ENCODE measurements at regions not wholly inside any gene's neighbourhood (a gene's known extent, or its start where the extent isn't known, plus 50 kb on each side); places are given as distances from the start of the nearest gene placed in this dataset.

DNA sequence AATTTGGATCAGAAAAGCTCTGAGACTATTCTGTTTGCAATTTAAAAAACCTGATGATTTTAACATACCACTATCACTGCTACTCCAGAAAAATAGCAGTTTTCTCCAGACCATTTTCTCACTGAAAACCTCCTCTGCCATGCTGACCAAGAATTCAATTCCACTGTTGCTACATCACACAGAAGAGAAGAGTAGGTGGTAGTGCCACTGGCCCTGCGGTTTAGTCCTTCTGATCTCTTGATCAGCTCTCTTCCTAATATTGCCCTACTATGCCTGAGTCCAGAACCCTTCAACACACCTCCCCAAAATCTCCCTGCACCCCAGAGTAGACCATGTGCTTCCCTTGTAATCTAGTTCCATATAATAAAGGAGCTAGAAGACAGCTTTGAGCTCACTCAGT lies 55.8 kb upstream of the HS3ST1 start:
- no peak overlapping the region for H3K27ac ChIP-seq
- DNase-seq (ENCODE audit: low read depth in 1 of 2, low spot score in 1 of 2) (no peak), FAIRE-seq (no peak), ATAC-seq (no peak)
- 0 out of 3 replicates have a peak, but pooled peaks cover 4% of the 10 kb centered on the region for H3K4me1 ChIP-seq
- ChIA-PET CTCF (interaction anchor here (1.6 kb wide), 1 partner anchor 55 kb away, joined by 4 read pairs; the partner anchor contains the start of gene HS3ST1), POLR2A (no interaction called here)
- H3K9me3 ChIP-seq: no peaks in the 10 kb centered on the region
- TF ChIP-seq ZFP36 (IDR thresholded peaks at IDR 0.05; ENCODE audit: borderline replicate concordance, partially characterized antibody): no peak
- TF ChIP-seq, protein P1, sequence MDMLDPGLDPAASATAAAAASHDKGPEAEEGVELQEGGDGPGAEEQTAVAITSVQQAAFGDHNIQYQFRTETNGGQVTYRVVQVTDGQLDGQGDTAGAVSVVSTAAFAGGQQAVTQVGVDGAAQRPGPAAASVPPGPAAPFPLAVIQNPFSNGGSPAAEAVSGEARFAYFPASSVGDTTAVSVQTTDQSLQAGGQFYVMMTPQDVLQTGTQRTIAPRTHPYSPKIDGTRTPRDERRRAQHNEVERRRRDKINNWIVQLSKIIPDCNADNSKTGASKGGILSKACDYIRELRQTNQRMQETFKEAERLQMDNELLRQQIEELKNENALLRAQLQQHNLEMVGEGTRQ (IDR thresholded peaks at IDR 0.05): no peak
- no peak for TF ChIP-seq FOSL2 (IDR thresholded peaks at IDR 0.05)
- TF ChIP-seq FOSL2 (CRISPR knock-in tag; IDR thresholded peaks at IDR 0.05): no peak
- TF ChIP-seq FOSB (CRISPR knock-in tag; IDR thresholded peaks at IDR 0.05): no peak
- no peak for TF ChIP-seq CHD4 (IDR thresholded peaks at IDR 0.05; ENCODE audit: borderline replicate concordance)
- no peak for TF ChIP-seq FOXS1 (CRISPR knock-in tag; IDR thresholded peaks at IDR 0.05)
- TF ChIP-seq ESRRA (IDR thresholded peaks at IDR 0.05; ENCODE audit: borderline replicate concordance, low read length): no peak
- no peak overlapping the region for H3K4me3 ChIP-seq
- H3K4me2 ChIP-seq: no peak overlapping the region
- 67% methylated on average over 1 of the region's 1 CpG for WGBS (ENCODE audit: missing lambda C conversion rate)

DNA sequence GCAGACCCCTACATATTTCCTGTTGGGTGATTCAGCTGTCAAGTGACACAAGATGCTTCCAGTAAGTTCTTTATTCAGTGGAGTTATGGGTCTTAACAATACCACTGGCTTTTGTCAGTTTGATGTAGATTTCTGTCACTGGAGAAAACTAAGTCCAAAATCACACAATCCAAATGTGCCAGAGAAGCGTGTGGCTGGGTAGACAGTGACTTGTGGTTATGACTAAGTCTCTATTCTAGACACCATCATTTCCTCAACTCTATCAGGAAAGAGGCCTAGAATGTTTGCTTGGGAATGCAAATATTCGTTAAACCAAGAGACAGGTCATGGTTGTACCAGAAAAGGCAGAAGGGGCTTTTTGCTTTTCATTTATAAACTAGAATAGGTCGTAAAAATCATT lies 54.4 kb upstream of the HS3ST1 start:
- 25% methylated on average over 3 of the region's 3 CpGs for WGBS (ENCODE audit: missing lambda C conversion rate)
- Histone ChIP-seq H3K4me3 (no peak overlapping the region), H3K4me2 (no peak overlapping the region), H3K27ac (no peak overlapping the region), H3K9me3 (no peaks in the 10 kb centered on the region), H3K4me1 (0 out of 3 replicates have a peak, but pooled peaks cover 4% of the 10 kb centered on the region)
- POLR2A ChIA-PET: no interaction called here
- FAIRE-seq (no peak), DNase-seq (ENCODE audit: low read depth in 1 of 2, low spot score in 1 of 2) (no peak), ATAC-seq (no peak)
- CTCF ChIA-PET: interaction anchor here (1.6 kb wide), 1 partner anchor 54 kb away, joined by 4 read pairs; the partner anchor contains the start of gene HS3ST1
- TF ChIP-seq, protein P2, sequence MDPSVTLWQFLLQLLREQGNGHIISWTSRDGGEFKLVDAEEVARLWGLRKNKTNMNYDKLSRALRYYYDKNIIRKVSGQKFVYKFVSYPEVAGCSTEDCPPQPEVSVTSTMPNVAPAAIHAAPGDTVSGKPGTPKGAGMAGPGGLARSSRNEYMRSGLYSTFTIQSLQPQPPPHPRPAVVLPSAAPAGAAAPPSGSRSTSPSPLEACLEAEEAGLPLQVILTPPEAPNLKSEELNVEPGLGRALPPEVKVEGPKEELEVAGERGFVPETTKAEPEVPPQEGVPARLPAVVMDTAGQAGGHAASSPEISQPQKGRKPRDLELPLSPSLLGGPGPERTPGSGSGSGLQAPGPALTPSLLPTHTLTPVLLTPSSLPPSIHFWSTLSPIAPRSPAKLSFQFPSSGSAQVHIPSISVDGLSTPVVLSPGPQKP (IDR thresholded peaks at IDR 0.05; ENCODE audit: low read depth, low read length): no peak
- TF ChIP-seq HOXB5 (CRISPR knock-in tag; IDR thresholded peaks at IDR 0.05): no peak
- no peak for TF ChIP-seq EP300 (IDR thresholded peaks at IDR 0.05)
- no peak for TF ChIP-seq HDAC2 (IDR thresholded peaks at IDR 0.05)
- TF ChIP-seq KDM1A (IDR thresholded peaks at IDR 0.05; ENCODE audit: low read depth): no peak
- TF ChIP-seq ZFP36 (IDR thresholded peaks at IDR 0.05; ENCODE audit: borderline replicate concordance, partially characterized antibody): no peak
- no peak for TF ChIP-seq MAFK (IDR thresholded peaks at IDR 0.05; ENCODE audit: partially characterized antibody)
- no peak for TF ChIP-seq BHLHE40 (IDR thresholded peaks at IDR 0.05; ENCODE audit: low read depth, low read length)
- TF ChIP-seq CHD4 (IDR thresholded peaks at IDR 0.05; ENCODE audit: borderline replicate concordance): no peak
- TF ChIP-seq MYC (IDR thresholded peaks at IDR 0.05; ENCODE audit: borderline replicate concordance, low read length): no peak
- no peak for TF ChIP-seq HEYL (CRISPR knock-in tag; IDR thresholded peaks at IDR 0.05)
- no peak for TF ChIP-seq GATA3 (IDR thresholded peaks at IDR 0.05; ENCODE audit: borderline replicate concordance)
- TF ChIP-seq FOSB (CRISPR knock-in tag; IDR thresholded peaks at IDR 0.05): no peak
- no peak for TF ChIP-seq ESRRA (IDR thresholded peaks at IDR 0.05; ENCODE audit: borderline replicate concordance, low read length)
- TF ChIP-seq MAZ (IDR thresholded peaks at IDR 0.05; ENCODE audit: borderline replicate concordance, low read depth, low read length): no peak
- TF ChIP-seq ZNF302 (CRISPR knock-in tag; IDR thresholded peaks at IDR 0.05): no peak
- no peak for TF ChIP-seq TP53 (CRISPR knock-in tag; IDR thresholded peaks at IDR 0.05)
- TF ChIP-seq EHMT2 (IDR thresholded peaks at IDR 0.05; ENCODE audit: low read depth): no peak

DNA sequence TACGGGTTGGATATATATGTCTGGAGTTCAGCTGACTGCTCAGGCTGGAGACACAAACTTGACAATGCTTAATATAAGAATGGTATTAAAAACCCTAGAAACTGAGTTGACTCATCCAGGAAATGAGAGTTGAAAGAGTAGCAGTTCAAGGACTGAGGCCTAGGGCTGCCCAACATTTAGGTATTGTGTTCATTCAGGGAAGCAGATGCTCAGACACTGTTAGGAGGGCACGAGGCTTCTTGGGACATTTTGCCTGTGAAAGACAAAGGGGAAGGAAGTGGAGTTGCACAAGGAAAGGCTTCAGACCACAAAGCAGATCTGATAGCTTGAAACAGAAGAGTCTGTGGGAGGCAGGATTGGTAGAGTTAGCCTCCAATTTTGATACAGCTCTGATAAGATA lies 52.0 kb upstream of the HS3ST1 start:
- DNase-seq (ENCODE audit: low read depth in 1 of 2, low spot score in 1 of 2) (no peak), FAIRE-seq (no peak), ATAC-seq (no peak)
- Histone ChIP-seq H3K9me3 (no peaks in the 10 kb centered on the region), H3K27ac (no peak overlapping the region), H3K4me3 (no peak overlapping the region), H3K4me1 (no peaks in the 10 kb centered on the region), H3K4me2 (no peak overlapping the region)
- POLR2A ChIA-PET: no interaction called here
- CTCF ChIA-PET: no interaction called here
- no peak for TF ChIP-seq CHD2 (IDR thresholded peaks at IDR 0.05; ENCODE audit: low read length, partially characterized antibody)
- TF ChIP-seq NPAS2 (CRISPR knock-in tag; IDR thresholded peaks at IDR 0.05; ENCODE audit: borderline replicate concordance): no peak
- TF ChIP-seq, protein P1 (IDR thresholded peaks at IDR 0.05): no peak
- TF ChIP-seq, protein P3, sequence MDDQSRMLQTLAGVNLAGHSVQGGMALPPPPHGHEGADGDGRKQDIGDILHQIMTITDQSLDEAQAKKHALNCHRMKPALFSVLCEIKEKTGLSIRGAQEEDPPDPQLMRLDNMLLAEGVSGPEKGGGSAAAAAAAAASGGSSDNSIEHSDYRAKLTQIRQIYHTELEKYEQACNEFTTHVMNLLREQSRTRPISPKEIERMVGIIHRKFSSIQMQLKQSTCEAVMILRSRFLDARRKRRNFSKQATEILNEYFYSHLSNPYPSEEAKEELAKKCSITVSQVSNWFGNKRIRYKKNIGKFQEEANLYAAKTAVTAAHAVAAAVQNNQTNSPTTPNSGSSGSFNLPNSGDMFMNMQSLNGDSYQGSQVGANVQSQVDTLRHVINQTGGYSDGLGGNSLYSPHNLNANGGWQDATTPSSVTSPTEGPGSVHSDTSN (IDR thresholded peaks at IDR 0.05): no peak
- TF ChIP-seq, protein P4, sequence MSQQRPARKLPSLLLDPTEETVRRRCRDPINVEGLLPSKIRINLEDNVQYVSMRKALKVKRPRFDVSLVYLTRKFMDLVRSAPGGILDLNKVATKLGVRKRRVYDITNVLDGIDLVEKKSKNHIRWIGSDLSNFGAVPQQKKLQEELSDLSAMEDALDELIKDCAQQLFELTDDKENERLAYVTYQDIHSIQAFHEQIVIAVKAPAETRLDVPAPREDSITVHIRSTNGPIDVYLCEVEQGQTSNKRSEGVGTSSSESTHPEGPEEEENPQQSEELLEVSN (IDR thresholded peaks at IDR 0.05; ENCODE audit: borderline replicate concordance, low read depth): no peak
- TF ChIP-seq KDM5A (IDR thresholded peaks at IDR 0.05): no peak
- TF ChIP-seq KDM1A (IDR thresholded peaks at IDR 0.05; ENCODE audit: low read depth): no peak
- TF ChIP-seq TFCP2L1 (CRISPR knock-in tag; IDR thresholded peaks at IDR 0.05): no peak
- no peak for TF ChIP-seq SREBF2 (IDR thresholded peaks at IDR 0.05)
- WGBS (ENCODE audit: missing lambda C conversion rate): 35% methylated on average over 2 of the region's 2 CpGs
